PC-3 (cell line): ENCODE measurements at regions not wholly inside any gene's neighbourhood (a gene's known extent, or its start where the extent isn't known, plus 50 kb on each side); places are given as distances from the start of the nearest gene placed in this dataset.

Experiments
- CTCF ChIP-seq: fragments of 300-600 bp; sonication (generic); conservative IDR thresholded peaks from 2 replicates; pipeline ENCODE4 v1.5.1; 2017; ENCODE audit warnings: antibody characterized with exemption, low read depth, mild to moderate bottlenecking, low read length
- EZH2 ChIP-seq: fragments of 300-600 bp; sonication (generic); IDR thresholded peaks from one replicate; pipeline ENCODE4 v1.6.1; 2017; ENCODE audit warnings: antibody characterized with exemption, mild to moderate bottlenecking, low read length; ENCODE audit not compliant: unreplicated experiment
- EZH2phosphoT487 ChIP-seq: fragments of 300-600 bp; sonication (generic); IDR thresholded peaks from 2 replicates; pipeline ENCODE4 v1.6.1; 2018; ENCODE audit warnings: mild to moderate bottlenecking, antibody characterized with exemption, low read length, borderline replicate concordance

- no peak for TF ChIP-seq CTCF
- TF ChIP-seq EZH2 = no peak
- TF ChIP-seq EZH2phosphoT487 = no peak
Observed at GRCh38 chr15:38854506-38854905, 289.9 kb upstream of the RASGRP1 start.
